ENCODE measurements at regions not wholly inside any gene's neighbourhood (a gene's known extent, or its start where the extent isn't known, plus 50 kb on each side); places are given as distances from the start of the nearest gene placed in this dataset.

- DNase-seq (ENCODE audit: low read depth, low spot score) = no peak
Measured at GRCh38 chr4:15286041-15286440, 141.8 kb upstream of the C1QTNF7 start.

GRCh38 chr4:15291122-15291521 lies 136.7 kb upstream of the C1QTNF7 start:
- DNase-seq (ENCODE audit: low read depth, low spot score) = no peak

GRCh38 chr4:15293711-15294110 lies 134.1 kb upstream of the C1QTNF7 start:
- no peak for DNase-seq (ENCODE audit: low read depth, low spot score)

GRCh38 chr4:15294202-15294601 lies 133.6 kb upstream of the C1QTNF7 start:
- DNase-seq (ENCODE audit: low read depth, low spot score) = no peak

- no peak for DNase-seq (ENCODE audit: low read depth, low spot score)
Measured at GRCh38 chr4:15294832-15295231, 133.0 kb upstream of the C1QTNF7 start.

GRCh38 chr4:15295421-15296162 lies 132.2 kb upstream of the C1QTNF7 start:
- DNase-seq (ENCODE audit: low read depth, low spot score) = no peak

- no peak for DNase-seq (ENCODE audit: low read depth, low spot score)
Measured at GRCh38 chr4:15297344-15297743, 130.5 kb upstream of the C1QTNF7 start.

GRCh38 chr4:15299627-15300026 lies 128.2 kb upstream of the C1QTNF7 start:
- no peak for DNase-seq (ENCODE audit: low read depth, low spot score)

GRCh38 chr4:15303052-15303641 lies 124.7 kb upstream of the C1QTNF7 start:
- no peak for DNase-seq (ENCODE audit: low read depth, low spot score)

- no peak for DNase-seq (ENCODE audit: low read depth, low spot score)
Measured at GRCh38 chr4:15314974-15315373, 112.9 kb upstream of the C1QTNF7 start.

- no peak for DNase-seq (ENCODE audit: low read depth, low spot score)
Measured at GRCh38 chr4:15317246-15317645, 110.6 kb upstream of the C1QTNF7 start.

- peak; percentile 42 for DNase-seq (ENCODE audit: low read depth, low spot score)
Measured at GRCh38 chr4:15318621-15319348, 109.0 kb upstream of the C1QTNF7 start.

- DNase-seq (ENCODE audit: low read depth, low spot score) = peak; percentile 40
Measured at GRCh38 chr4:15320121-15320678, 107.6 kb upstream of the C1QTNF7 start.

- no peak for DNase-seq (ENCODE audit: low read depth, low spot score)
Measured at GRCh38 chr4:15322006-15322405, 105.8 kb upstream of the C1QTNF7 start.

GRCh38 chr4:15325987-15326386 lies 101.8 kb upstream of the C1QTNF7 start:
- no peak for DNase-seq (ENCODE audit: low read depth, low spot score)

GRCh38 chr4:15327311-15328298 lies 100.2 kb upstream of the C1QTNF7 start:
- DNase-seq (ENCODE audit: low read depth, low spot score) = no peak

- peak; percentile 19 for DNase-seq (ENCODE audit: low read depth, low spot score)
Measured at GRCh38 chr4:15331930-15332329, 95.9 kb upstream of the C1QTNF7 start.

GRCh38 chr4:15332377-15332776 lies 95.5 kb upstream of the C1QTNF7 start:
- no peak for DNase-seq (ENCODE audit: low read depth, low spot score)

- DNase-seq (ENCODE audit: low read depth, low spot score) = no peak
Measured at GRCh38 chr4:15333692-15334633, 93.9 kb upstream of the C1QTNF7 start.

All from ELF-1 (cell line).